CD4-positive, alpha-beta T cell treated with Interleukin-17A for 1 hour (primary cell): ENCODE measurements at regions not wholly inside any gene's neighbourhood (a gene's known extent, or its start where the extent isn't known, plus 50 kb on each side); places are given as distances from the start of the nearest gene placed in this dataset.
"Not testable (repeated sequence)": the region's sequence is repeated elsewhere in the genome, so short reads cannot be mapped to it uniquely, and the experiment has no call there.

ENCODE experiments used
- DNase-seq: peaks from one replicate; pipeline ENCODE4 v3.0.0-alpha.2; 2020

DNA sequence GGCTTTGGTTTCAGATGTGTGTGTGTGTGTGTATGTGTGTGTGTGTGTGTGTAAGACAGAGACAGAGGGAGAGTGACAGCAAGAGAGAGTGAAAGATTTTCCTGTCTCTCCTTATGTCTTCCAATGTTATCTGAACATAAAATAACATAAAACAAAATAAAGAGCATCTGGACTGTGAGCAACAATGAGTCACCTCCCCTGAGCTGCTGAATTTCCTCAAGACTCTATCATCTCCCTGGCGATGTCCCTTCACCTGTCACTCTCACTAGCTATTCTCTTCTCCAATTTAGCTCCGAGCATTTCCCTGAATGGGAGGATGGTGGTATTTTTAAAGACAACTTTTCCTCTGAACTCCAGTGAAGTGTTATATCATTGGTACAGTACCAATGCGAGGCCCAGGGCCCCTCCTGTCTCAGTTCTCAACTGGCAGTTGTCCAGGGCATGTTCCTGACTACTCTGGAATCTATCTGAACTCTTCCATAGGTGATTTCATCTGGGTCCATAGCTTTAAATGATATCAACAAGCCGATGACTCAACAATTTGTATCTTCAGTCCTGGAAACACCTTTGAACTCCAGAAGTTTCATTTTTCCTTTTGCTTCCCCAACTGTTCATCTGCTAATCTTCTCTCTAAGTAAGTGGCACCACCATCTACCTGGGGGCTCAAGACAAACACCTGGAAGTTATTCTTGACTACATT is 195.0 kb upstream of the CLNK start:
- DNase-seq = no peak

GRCh38 chr4:10878861-10879260 is 194.3 kb upstream of the CLNK start:
- DNase-seq = no peak

GRCh38 chr4:10877076-10877475 is 192.5 kb upstream of the CLNK start:
- no peak for DNase-seq

DNA sequence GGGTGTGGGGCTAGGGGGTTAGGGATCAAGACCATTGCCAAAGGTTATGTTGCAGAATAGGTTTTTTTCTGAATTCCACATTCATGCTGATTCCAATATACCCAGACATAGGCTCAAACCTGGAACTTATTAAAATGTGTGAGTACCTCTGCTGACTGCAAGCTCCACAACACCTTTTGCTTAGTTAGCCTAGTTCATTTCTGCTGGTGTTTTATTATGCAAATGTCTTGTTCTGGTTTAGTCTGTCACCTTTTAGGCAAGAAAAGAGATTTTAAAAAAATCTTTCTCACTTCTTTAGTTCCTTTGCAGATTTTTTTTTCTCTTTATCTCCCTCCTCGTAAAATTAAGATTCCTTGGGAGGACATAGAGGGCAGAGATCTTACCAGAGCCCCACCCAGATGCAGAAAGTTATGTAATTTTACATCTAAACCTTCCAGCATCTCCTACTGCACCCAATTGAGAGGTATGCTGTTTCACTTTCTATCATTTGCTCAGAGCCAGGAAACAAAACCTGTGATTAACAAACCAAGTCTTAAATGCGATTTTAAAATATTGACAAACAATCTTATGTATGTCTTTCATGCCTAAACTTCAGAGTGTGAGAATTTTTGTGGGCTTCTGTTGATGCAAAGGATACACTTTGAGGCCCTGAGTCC is 190.7 kb upstream of the CLNK start:
- no peak for DNase-seq

DNA sequence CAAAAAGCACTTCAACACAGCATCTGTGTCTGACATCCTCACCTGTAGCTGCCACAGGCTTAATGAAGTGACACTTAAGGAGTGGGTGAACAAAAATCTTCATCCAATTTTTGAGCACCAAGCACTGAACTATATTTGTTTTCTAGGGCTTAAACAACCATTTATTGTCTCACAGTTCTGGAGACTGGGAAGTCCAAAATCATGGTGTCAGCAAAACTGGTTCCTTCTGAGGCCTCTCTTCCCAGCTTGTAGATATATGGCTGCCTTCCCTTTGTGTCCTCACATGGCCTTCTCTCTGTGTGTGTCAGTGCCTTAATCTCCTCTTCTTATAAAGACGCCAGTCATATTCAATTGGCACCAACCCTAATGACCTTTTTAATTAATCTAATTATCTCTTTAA is 189.2 kb upstream of the CLNK start:
- DNase-seq = no peak

- DNase-seq = no peak
These were observed 188.4 kb upstream of the CLNK start for GRCh38 chr4:10872833-10873517.

GRCh38 chr4:10866666-10867065 is 182.1 kb upstream of the CLNK start:
- DNase-seq = no peak

- DNase-seq = no peak
These were observed 176.5 kb upstream of the CLNK start for GRCh38 chr4:10861036-10861435.

- DNase-seq = no peak
These were observed 171.8 kb upstream of the CLNK start for GRCh38 chr4:10856271-10856782.

DNA sequence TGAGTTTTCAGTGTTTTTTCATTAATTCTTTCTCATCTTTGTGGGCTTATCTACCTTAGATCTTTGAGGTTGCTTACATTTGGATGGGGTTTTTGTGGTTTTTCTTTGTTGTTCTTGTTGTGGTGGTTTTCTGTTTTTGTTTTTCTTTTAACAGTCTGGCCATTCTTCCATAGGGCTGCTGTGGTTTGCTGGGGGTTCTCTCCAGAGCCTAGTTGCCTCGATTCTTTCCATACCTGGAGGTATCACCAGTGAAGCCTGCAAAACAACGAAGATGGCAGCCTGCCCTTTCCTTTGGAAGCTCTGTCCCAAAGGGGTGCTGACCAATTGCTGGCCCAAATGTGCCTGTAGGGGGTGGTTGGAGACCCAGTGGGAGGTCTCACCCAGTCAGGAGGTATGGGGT is 168.6 kb upstream of the CLNK start:
- DNase-seq = no peak

DNA sequence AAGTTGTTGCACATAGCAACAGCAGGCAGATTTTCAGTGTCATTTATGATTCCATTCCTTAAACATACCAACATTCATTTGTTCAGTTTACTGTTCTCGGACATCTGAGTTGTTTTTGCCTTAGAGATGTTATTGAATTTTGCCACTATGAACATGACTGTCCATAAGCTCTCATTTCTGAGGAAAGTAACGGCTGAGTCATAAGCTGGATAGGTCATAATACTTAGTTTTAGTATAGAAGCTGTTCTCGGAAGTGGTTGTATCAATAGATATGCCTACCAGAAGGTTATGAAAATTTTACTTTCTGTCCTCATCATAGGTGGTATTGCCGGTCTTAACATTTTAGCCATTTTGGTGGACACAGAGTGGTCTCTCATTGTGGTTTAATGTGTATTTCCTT is 157.1 kb upstream of the CLNK start:
- no peak for DNase-seq

DNA sequence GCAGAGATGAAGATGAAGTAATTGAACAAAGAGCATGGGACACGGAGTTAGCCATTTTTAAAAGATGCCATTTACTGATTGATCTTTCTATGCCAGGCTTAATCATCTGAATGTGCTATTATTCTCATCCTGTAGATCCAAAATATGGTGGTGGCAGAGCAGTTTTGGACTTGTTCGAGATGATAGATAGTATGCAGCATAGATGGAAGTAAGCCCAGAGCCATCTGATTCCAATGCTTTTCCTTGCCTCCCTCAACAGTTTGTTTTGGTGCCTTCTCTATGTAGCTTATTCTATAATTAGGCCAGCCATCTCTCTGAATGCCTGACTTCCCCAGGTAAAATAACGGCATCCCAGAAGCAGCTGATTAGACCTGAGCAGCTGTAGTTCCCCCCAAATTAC is 152.6 kb upstream of the CLNK start:
- no peak for DNase-seq

DNA sequence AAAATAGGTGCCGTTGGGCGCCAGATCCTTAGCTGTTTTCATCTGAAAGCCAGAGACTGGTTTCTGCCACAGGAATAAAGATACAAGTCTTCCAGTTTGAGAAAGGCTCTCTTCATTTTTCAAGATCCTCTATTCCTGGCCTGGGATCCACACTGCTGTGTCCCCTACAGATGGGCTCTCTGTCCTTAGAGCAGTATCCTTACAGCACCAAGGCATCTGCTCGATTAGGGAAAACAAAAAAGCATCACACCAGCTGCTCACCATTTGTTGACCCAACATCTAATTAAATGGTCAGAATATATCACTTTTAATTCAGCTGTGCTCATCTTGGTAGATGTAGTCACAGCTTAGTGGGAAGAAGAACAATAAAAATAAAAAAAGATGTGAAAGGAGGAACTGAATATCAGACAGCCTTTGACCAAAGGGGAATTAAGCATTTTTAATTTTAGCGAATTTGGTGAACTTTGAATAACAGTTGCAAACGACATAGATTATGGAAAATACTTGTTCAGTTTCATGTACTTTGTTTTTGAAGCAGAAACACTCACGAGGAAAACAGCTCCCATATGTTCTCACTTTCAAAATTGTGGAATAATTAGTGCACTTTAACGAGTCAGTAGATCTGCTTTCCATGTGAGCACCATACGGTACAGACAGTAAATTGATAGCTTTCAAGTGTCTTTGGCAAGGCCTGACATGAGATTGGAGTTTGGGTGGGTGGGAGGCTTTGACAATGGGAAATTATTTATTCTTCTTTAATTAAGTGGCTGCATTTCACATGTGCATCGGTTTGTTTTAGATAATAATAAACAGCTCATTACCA is 148.4 kb upstream of the CLNK start:
- DNase-seq = no peak

GRCh38 chr4:10831727-10832408 is 147.3 kb upstream of the CLNK start:
- no peak for DNase-seq

- not testable (repeated sequence) for DNase-seq
These were observed 144.5 kb upstream of the CLNK start for GRCh38 chr4:10828918-10829538.

- no peak for DNase-seq
These were observed 137.3 kb upstream of the CLNK start for GRCh38 chr4:10821826-10822225.

DNA sequence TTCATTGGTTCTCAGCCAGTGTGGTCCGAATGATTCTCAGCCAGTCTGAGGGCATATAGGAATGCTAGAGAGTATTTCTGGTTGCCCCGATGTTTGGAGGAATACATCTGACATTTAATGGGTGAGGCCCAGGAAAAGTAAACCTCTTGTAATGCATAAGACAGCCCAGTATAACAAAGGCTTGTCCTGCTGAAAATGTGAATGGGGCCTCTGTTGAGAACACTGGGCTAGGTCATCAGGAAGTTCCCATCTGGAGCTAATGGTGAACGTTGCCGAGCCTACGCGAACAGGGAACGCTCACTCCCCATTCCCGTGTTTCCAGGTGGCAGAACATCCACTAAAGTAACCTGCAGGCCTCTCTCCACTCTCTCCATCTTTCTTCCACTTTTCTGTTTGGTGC is 132.0 kb upstream of the CLNK start:
- no peak for DNase-seq

GRCh38 chr4:10811991-10812390 is 127.4 kb upstream of the CLNK start:
- DNase-seq = no peak

- no peak for DNase-seq
These were observed 125.8 kb upstream of the CLNK start for GRCh38 chr4:10810411-10810810.

DNA sequence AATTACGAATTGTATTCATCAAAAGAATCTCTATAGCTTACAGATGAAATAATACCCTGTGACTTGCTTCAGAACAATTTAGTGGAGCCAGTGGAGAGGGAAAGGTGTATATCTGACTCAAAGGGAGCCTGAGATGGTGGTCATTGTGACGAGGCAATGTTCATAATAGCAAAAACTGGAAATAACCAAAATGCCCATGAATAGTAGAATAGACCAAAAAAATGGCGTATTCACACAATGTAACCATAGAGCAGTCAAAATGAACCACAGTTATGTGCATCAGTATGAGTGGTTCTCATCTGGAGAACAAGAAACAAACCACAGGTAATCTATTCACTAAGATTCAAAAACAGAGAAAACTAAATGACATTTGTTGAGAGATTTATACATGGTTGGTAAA is 125.3 kb upstream of the CLNK start:
- DNase-seq = no peak

GRCh38 chr4:10808591-10808990 is 124.0 kb upstream of the CLNK start:
- no peak for DNase-seq
